Activated CD8-positive, alpha-beta T cell treated with anti-CD3 and anti-CD28 coated beads for 36 hours (primary cell): ENCODE measurements at regions not wholly inside any gene's neighbourhood (a gene's known extent, or its start where the extent isn't known, plus 50 kb on each side); places are given as distances from the start of the nearest gene placed in this dataset.

Experiments used
- ATAC-seq: fragments of 200-7000 bp; cut with Tn5 transposase; one replicate; pipeline ENCODE4 v1.10.0; 2021; ENCODE audit warnings: mild to moderate bottlenecking, moderate library complexity
- CTCF ChIA-PET: fragments of 350-600 bp; sonication (Branson Sonifier 250); formaldehyde crosslinking; loops from one replicate; lab custom pipeline; 2021; ENCODE audit warnings: antibody characterized with exemption; lab: Charles Lee
- POLR2A ChIA-PET: fragments of 350-600 bp; sonication (Branson Sonifier 250); formaldehyde crosslinking; loops from one replicate; lab custom pipeline; 2021; ENCODE audit warnings: antibody characterized with exemption; lab: Charles Lee
- DNase-seq: peaks from one replicate; pipeline ENCODE4 v3.0.0-alpha.2; 2020
- H3K27ac Mint-ChIP-seq: one replicate; pipeline ENCODE4 v1.8.0; 2021; ENCODE audit warnings: mild to moderate bottlenecking, mixed read lengths
- H3K27me3 Mint-ChIP-seq: one replicate; pipeline ENCODE4 v1.8.0; 2021; ENCODE audit warnings: mixed read lengths
- H3K36me3 Mint-ChIP-seq: one replicate; pipeline ENCODE4 v1.8.0; 2021; ENCODE audit warnings: low read depth, mixed read lengths
- H3K4me1 Mint-ChIP-seq: one replicate; pipeline ENCODE4 v1.8.0; 2021; ENCODE audit warnings: low read depth, mixed read lengths
- H3K4me3 Mint-ChIP-seq: one replicate; pipeline ENCODE4 v1.8.0; 2021; ENCODE audit warnings: mild to moderate bottlenecking, moderate library complexity, mixed read lengths
- H3K9me3 Mint-ChIP-seq: one replicate; pipeline ENCODE4 v1.8.0; 2021; ENCODE audit warnings: mixed read lengths
- intact Hi-C: fragments of 100-400 bp; cut with micrococcal nuclease; formaldehyde crosslinking; loops from one replicate; pipeline ENCODE4 v1.10.0; 2022
- TF ChIP-seq, protein P1 (sequence below): fragments of 200-600 bp; IDR thresholded peaks from one replicate; pipeline ENCODE4 v1.8.0; 2022; ENCODE audit warnings: antibody characterized with exemption, mild to moderate bottlenecking

DNA sequence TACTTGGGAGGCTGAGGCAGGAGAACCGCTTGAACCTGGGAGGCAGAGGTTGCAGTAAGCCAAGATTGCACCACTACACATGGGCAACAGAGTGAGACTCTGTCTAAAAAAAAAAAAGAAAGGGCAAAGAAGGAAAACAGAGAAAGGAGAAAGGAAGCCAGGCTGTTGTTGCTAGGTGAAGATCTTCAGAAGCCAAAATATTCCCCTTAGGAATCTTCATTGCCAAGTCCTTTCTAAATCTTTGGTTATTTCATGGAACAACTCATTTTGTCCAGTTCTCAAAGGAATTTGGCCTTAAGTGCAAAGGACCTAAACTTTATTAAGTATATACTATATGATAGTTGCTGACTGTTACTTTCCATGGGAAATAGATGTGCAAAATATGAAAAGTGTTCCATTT is 59.2 kb upstream of the OSBPL11 start:
- no peaks in the 10 kb centered on the region for H3K36me3 Mint-ChIP-seq
- intact Hi-C loops = no loop called here
- ChIA-PET CTCF (no interaction called here), POLR2A (no interaction called here)
- DNase-seq (no peak), ATAC-seq (no peak)
- no peaks in the 10 kb centered on the region for H3K4me1 Mint-ChIP-seq
- no peak overlapping the region for H3K27ac Mint-ChIP-seq
- H3K27me3 Mint-ChIP-seq = no peaks in the 10 kb centered on the region
- no peaks in the 10 kb centered on the region for H3K9me3 Mint-ChIP-seq
- TF ChIP-seq, protein P1, sequence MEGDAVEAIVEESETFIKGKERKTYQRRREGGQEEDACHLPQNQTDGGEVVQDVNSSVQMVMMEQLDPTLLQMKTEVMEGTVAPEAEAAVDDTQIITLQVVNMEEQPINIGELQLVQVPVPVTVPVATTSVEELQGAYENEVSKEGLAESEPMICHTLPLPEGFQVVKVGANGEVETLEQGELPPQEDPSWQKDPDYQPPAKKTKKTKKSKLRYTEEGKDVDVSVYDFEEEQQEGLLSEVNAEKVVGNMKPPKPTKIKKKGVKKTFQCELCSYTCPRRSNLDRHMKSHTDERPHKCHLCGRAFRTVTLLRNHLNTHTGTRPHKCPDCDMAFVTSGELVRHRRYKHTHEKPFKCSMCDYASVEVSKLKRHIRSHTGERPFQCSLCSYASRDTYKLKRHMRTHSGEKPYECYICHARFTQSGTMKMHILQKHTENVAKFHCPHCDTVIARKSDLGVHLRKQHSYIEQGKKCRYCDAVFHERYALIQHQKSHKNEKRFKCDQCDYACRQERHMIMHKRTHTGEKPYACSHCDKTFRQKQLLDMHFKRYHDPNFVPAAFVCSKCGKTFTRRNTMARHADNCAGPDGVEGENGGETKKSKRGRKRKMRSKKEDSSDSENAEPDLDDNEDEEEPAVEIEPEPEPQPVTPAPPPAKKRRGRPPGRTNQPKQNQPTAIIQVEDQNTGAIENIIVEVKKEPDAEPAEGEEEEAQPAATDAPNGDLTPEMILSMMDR = no peak
- H3K4me3 Mint-ChIP-seq = no peak overlapping the region

DNA sequence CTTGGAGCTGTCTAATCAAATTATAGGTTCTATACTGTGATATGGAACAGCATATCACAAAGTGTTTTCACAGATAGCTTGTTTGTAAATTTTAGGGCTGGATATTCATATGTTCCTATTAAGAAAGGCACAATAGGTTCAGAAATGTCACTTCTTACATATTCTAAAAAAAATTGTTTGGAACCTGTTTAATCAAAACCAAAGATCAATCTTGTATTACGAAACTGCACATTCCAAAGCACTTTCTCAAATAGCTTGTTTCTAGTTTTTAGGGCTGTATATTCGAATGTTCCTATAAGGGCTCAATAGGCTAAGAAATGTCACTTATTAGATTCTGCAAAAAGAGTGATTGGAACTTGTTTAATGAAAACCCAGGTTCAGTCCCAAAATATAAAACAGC is 67.4 kb upstream of the OSBPL11 start:
- no peak for DNase-seq
- no peak for ATAC-seq
- Mint-ChIP-seq H3K27me3 (no peaks in the 10 kb centered on the region), H3K4me3 (no peak overlapping the region), H3K4me1 (no peaks in the 10 kb centered on the region), H3K9me3 (no peaks in the 10 kb centered on the region), H3K36me3 (no peaks in the 10 kb centered on the region), H3K27ac (no peak overlapping the region)
- intact Hi-C loops = no loop called here
- ChIA-PET POLR2A (no interaction called here), CTCF (interaction anchor here (0.9 kb wide), 1 partner anchor 309 kb away, joined by 3 read pairs; no protein-coding TSS in a partner anchor)
- TF ChIP-seq, protein P1 = no peak

DNA sequence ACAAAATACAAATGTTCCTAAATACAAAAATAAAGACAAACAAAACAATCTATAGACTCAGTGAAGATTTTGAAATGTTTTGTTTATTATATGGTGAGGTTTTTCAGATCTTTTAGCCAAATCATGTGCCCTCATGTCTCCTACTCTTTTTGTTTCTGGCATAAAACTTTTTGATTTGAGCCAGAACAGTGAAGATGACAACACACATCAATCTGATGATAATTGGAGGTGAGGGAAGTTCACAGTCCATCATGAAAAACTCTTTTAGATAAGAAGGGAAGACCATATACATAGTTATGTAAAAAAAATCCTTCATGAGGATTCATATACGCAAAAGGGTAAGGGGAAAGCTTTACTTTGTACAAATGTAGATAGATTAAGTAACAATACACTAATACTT is 75.1 kb upstream of the OSBPL11 start:
- no peak overlapping the region for H3K4me3 Mint-ChIP-seq
- no peak overlapping the region for H3K27ac Mint-ChIP-seq
- ChIA-PET CTCF (no interaction called here), POLR2A (no interaction called here)
- H3K27me3 Mint-ChIP-seq = no peaks in the 10 kb centered on the region
- no peaks in the 10 kb centered on the region for H3K9me3 Mint-ChIP-seq
- DNase-seq (no peak), ATAC-seq (no peak)
- no peaks in the 10 kb centered on the region for H3K36me3 Mint-ChIP-seq
- TF ChIP-seq, protein P1 = no peak
- H3K4me1 Mint-ChIP-seq = no peaks in the 10 kb centered on the region
- intact Hi-C loops = no loop called here

DNA sequence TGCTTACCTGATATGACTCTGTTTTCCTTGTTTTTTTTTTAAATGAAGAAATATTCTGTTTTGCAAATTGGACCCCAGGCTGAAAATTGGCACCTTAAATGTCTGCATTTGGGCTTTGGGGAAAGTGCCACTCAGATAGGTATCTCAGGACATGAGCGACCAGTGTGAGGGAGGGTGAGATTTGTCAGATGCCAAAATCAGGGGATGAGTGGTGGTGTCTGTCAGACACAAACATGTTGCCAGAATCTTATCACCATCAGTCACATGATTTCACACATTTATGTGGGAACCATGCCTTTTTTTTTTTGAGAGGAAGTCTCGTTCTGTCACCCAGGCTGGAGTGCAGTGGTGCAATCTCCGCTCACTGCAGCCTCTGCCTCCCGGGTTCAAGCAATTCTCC is 75.6 kb upstream of the OSBPL11 start:
- ATAC-seq (no peak), DNase-seq (no peak)
- Mint-ChIP-seq H3K4me3 (no peak overlapping the region), H3K4me1 (no peaks in the 10 kb centered on the region), H3K36me3 (no peaks in the 10 kb centered on the region), H3K27me3 (no peaks in the 10 kb centered on the region), H3K27ac (no peak overlapping the region), H3K9me3 (no peaks in the 10 kb centered on the region)
- ChIA-PET CTCF (no interaction called here), POLR2A (no interaction called here)
- intact Hi-C loops = no loop called here
- TF ChIP-seq, protein P1 = no peak

DNA sequence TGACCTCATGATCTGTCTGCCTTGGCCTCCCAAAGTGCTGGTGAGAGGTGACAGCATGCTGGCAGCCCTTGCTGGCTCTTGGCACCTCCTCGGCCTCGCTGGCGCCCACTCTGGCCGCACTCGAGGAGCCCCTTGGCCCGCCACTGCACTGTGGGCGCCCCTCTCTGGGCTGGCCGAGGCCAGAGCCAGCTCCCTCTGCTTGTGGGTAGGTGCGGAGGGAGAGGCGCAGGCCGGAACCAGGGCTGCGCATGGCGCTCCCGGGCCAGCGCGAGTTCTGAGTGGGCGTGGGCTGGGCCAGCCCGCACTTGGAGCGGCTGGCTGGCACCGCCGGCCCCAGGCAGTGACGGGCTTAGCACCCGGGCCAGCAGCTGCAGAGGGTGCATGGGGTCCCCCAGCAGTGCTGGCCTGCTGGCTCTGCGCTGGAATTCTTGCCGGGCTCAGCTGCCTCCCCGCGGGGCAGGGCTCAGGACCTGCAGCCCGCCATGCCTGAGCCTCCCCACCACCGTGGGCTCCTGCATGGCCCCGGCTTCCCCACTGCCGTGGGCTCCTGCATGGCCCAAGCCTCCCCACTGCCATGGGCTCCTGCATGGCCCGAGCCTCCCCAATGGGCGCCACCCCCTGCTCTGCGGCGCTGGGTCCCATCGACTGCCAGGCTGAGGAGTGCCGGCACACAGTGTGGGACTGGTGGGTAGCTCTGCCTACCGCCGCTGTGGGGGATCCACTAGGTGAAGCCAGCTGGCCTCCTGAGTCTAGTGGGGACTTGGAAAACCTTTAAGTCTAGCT is 76.4 kb upstream of the OSBPL11 start:
- no peaks in the 10 kb centered on the region for H3K9me3 Mint-ChIP-seq
- TF ChIP-seq, protein P1 = no peak
- ATAC-seq (no peak), DNase-seq (no peak)
- intact Hi-C loops = no loop called here
- POLR2A ChIA-PET = no interaction called here
- no peaks in the 10 kb centered on the region for H3K27me3 Mint-ChIP-seq
- H3K4me1 Mint-ChIP-seq = no peaks in the 10 kb centered on the region
- no peak overlapping the region for H3K27ac Mint-ChIP-seq
- CTCF ChIA-PET = interaction anchor here (1.0 kb wide), 1 partner anchor 15 kb away, joined by 3 read pairs; no protein-coding TSS in a partner anchor
- H3K4me3 Mint-ChIP-seq = no peak overlapping the region
- H3K36me3 Mint-ChIP-seq = no peaks in the 10 kb centered on the region
